ENCODE measurements at regions not wholly inside any gene's neighbourhood (a gene's known extent, or its start where the extent isn't known, plus 50 kb on each side); places are given as distances from the start of the nearest gene placed in this dataset.

DNA sequence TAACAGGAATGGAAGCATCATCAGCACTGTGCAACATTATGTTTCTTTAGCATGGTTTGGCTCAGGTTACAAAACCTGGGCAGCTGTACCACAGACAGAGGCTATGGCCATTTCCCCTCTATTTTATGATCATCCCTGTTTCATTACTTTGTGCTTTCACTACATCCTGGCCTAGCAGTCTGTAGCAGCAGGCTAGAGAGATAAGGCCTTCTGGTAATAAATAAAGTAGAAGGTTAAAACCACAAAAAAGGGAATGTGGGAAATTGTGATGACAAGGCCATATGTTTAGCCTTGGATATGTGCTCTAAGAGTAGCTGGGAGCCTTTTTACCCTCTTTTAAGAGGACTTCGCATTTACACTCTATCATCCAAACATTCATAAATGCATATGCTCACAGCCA, 266.2 kb upstream of the PHF14 start:
- H3K4me1 Mint-ChIP-seq (ENCODE audit: low read depth) = no peaks in the 10 kb centered on the region
- H3K36me3 Mint-ChIP-seq (ENCODE audit: insufficient read depth) = no peaks in the 10 kb centered on the region
- no peak overlapping the region for H3K4me3 Mint-ChIP-seq (ENCODE audit: low read depth)
- no peak for TF ChIP-seq CTCF (IDR thresholded peaks at IDR 0.05; ENCODE audit: unreplicated experiment)
- no peak overlapping the region for H3K27ac Mint-ChIP-seq
- H3K9me3 Mint-ChIP-seq (ENCODE audit: low read depth) = no peaks in the 10 kb centered on the region
- DNase-seq (ENCODE audit: low spot score, unreplicated experiment) = no peak
- no peaks in the 10 kb centered on the region for H3K27me3 Mint-ChIP-seq

- Mint-ChIP-seq H3K27ac (no peak overlapping the region), H3K4me3 (ENCODE audit: low read depth) (no peak overlapping the region), H3K9me3 (ENCODE audit: low read depth) (no peaks in the 10 kb centered on the region), H3K36me3 (ENCODE audit: insufficient read depth) (no peaks in the 10 kb centered on the region), H3K4me1 (ENCODE audit: low read depth) (no peaks in the 10 kb centered on the region), H3K27me3 (no peaks in the 10 kb centered on the region)
- peak; percentile 55 for TF ChIP-seq CTCF (IDR thresholded peaks at IDR 0.05; ENCODE audit: unreplicated experiment)
- DNase-seq (ENCODE audit: low spot score, unreplicated experiment) = no peak
These were observed 265.2 kb upstream of the PHF14 start for GRCh38 chr7:10708447-10708846.

DNA sequence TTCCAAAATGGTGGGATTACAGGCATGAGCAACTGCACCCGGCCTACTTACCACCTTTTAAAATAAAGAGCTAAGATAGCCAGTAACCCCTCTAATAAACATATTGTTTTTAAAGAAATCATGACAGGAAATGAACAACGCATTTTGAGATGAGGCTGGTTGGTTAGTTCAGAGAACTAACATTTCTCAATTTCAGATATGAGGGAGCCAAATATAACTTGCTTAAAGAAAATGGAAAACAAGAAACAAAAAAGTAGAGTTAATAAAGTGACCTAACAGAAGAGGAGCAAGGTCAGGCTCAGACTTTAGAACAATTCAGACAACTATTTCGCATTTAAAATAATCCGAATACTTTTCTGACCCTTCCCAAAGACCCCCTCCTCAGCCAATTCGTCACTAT, 254.9 kb upstream of the PHF14 start:
- H3K36me3 Mint-ChIP-seq (ENCODE audit: insufficient read depth) = no peaks in the 10 kb centered on the region
- no peak overlapping the region for H3K4me3 Mint-ChIP-seq (ENCODE audit: low read depth)
- no peaks in the 10 kb centered on the region for H3K27me3 Mint-ChIP-seq
- H3K4me1 Mint-ChIP-seq (ENCODE audit: low read depth) = no peaks in the 10 kb centered on the region
- no peak for DNase-seq (ENCODE audit: low spot score, unreplicated experiment)
- H3K9me3 Mint-ChIP-seq (ENCODE audit: low read depth) = no peaks in the 10 kb centered on the region
- H3K27ac Mint-ChIP-seq = no peak overlapping the region
- TF ChIP-seq CTCF (IDR thresholded peaks at IDR 0.05; ENCODE audit: unreplicated experiment) = no peak

GRCh38 chr7:10720042-10720441, 253.6 kb upstream of the PHF14 start:
- TF ChIP-seq CTCF (IDR thresholded peaks at IDR 0.05; ENCODE audit: unreplicated experiment) = no peak
- Mint-ChIP-seq H3K9me3 (ENCODE audit: low read depth) (no peaks in the 10 kb centered on the region), H3K4me1 (ENCODE audit: low read depth) (no peaks in the 10 kb centered on the region), H3K27ac (no peak overlapping the region), H3K36me3 (ENCODE audit: insufficient read depth) (no peaks in the 10 kb centered on the region), H3K27me3 (no peaks in the 10 kb centered on the region), H3K4me3 (ENCODE audit: low read depth) (no peak overlapping the region)
- DNase-seq (ENCODE audit: low spot score, unreplicated experiment) = no peak

- Mint-ChIP-seq H3K4me1 (ENCODE audit: low read depth) (no peaks in the 10 kb centered on the region), H3K27ac (no peak overlapping the region), H3K27me3 (no peaks in the 10 kb centered on the region), H3K36me3 (ENCODE audit: insufficient read depth) (no peaks in the 10 kb centered on the region), H3K4me3 (ENCODE audit: low read depth) (no peak overlapping the region), H3K9me3 (ENCODE audit: low read depth) (no peaks in the 10 kb centered on the region)
- DNase-seq (ENCODE audit: low spot score, unreplicated experiment) = no peak
- no peak for TF ChIP-seq CTCF (IDR thresholded peaks at IDR 0.05; ENCODE audit: unreplicated experiment)
These were observed 252.4 kb upstream of the PHF14 start for GRCh38 chr7:10721289-10721688.
